GM21717 (cell line): ENCODE measurements at regions not wholly inside any gene's neighbourhood (a gene's known extent, or its start where the extent isn't known, plus 50 kb on each side); places are given as distances from the start of the nearest gene placed in this dataset.

Experiments
- ATAC-seq: cut with Tn5 transposase; IDR thresholded peaks from one replicate; pipeline ENCODE4 v1.9.1; 2021; ENCODE audit warnings: mild to moderate bottlenecking, moderate library complexity; ENCODE audit not compliant: unreplicated experiment

- no peak for ATAC-seq
These were observed 393.5 kb upstream of the ADARB2 start for GRCh38 chr10:2130705-2131305.

GRCh38 chr10:2128991-2129390 is 391.7 kb upstream of the ADARB2 start:
- ATAC-seq: no peak

- no peak for ATAC-seq
These were observed 386.8 kb upstream of the ADARB2 start for GRCh38 chr10:2124135-2124534.

- no peak for ATAC-seq
These were observed 385.3 kb upstream of the ADARB2 start for GRCh38 chr10:2122431-2123124.

GRCh38 chr10:2121929-2122328 is 384.6 kb upstream of the ADARB2 start:
- no peak for ATAC-seq

- no peak for ATAC-seq
These were observed 384.0 kb upstream of the ADARB2 start for GRCh38 chr10:2121315-2121714.

- no peak for ATAC-seq
These were observed 383.4 kb upstream of the ADARB2 start for GRCh38 chr10:2120746-2121145.

- no peak for ATAC-seq
These were observed 382.0 kb upstream of the ADARB2 start for GRCh38 chr10:2119316-2119715.

GRCh38 chr10:2118201-2118600 is 380.9 kb upstream of the ADARB2 start:
- no peak for ATAC-seq

- no peak for ATAC-seq
These were observed 380.3 kb upstream of the ADARB2 start for GRCh38 chr10:2117641-2118040.

- ATAC-seq: no peak
These were observed 374.6 kb upstream of the ADARB2 start for GRCh38 chr10:2111965-2112364.

- ATAC-seq: no peak
These were observed 371.2 kb upstream of the ADARB2 start for GRCh38 chr10:2108496-2108895.

GRCh38 chr10:2106641-2107040 is 369.3 kb upstream of the ADARB2 start:
- ATAC-seq: no peak

GRCh38 chr10:2099321-2099720 is 362.0 kb upstream of the ADARB2 start:
- no peak for ATAC-seq

GRCh38 chr10:2097937-2098336 is 360.6 kb upstream of the ADARB2 start:
- ATAC-seq: no peak

- no peak for ATAC-seq
These were observed 356.8 kb upstream of the ADARB2 start for GRCh38 chr10:2094171-2094570.

GRCh38 chr10:2083591-2083990 is 346.3 kb upstream of the ADARB2 start:
- ATAC-seq: no peak

- ATAC-seq: no peak
These were observed 344.2 kb upstream of the ADARB2 start for GRCh38 chr10:2081501-2081900.

- no peak for ATAC-seq
These were observed 342.3 kb upstream of the ADARB2 start for GRCh38 chr10:2079603-2080078.

- no peak for ATAC-seq
These were observed 339.9 kb upstream of the ADARB2 start for GRCh38 chr10:2077231-2077630.

GRCh38 chr10:2076528-2076927 is 339.2 kb upstream of the ADARB2 start:
- ATAC-seq: no peak

GRCh38 chr10:2067015-2067414 is 329.7 kb upstream of the ADARB2 start:
- ATAC-seq: no peak

- no peak for ATAC-seq
These were observed 317.4 kb upstream of the ADARB2 start for GRCh38 chr10:2054728-2055127.
